ENCODE measurements at regions not wholly inside any gene's neighbourhood (a gene's known extent, or its start where the extent isn't known, plus 50 kb on each side); places are given as distances from the start of the nearest gene placed in this dataset.

DNA sequence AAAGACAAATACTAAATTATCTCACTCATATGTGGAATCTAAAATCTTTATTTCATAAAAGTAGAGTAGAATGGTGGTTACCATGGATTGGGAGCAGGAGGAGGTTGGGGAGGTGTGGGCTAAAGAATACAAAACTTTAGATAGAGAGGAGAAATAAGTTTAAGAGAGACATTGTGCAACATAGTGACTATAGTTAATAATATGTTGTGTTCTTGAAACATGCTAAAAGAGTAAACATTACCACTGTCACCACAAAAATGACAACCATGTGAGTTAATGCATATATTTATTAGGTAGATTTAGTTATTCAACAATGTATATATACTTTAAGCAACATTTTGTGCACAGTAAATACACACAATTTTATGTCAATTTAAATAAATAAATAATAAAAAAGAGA is 128.5 kb upstream of the COL3A1 start:
- TF ChIP-seq SP1 (IDR thresholded peaks at IDR 0.05) (no peak), FOXM1 (IDR thresholded peaks at IDR 0.05; ENCODE audit: borderline replicate concordance) (no peak), NFRKB (IDR thresholded peaks at IDR 0.05) (no peak), ZNF384 (IDR thresholded peaks at IDR 0.05) (no peak), TARDBP (IDR thresholded peaks at IDR 0.05) (no peak)

Data from HEK293T (cell line).